HEK293T (cell line): ENCODE measurements at regions not wholly inside any gene's neighbourhood (a gene's known extent, or its start where the extent isn't known, plus 50 kb on each side); places are given as distances from the start of the nearest gene placed in this dataset.

Source experiments
- FOXM1 ChIP-seq: fragments of 450-650 bp; IDR thresholded peaks from 2 replicates; pipeline ENCODE4 v1.6.1; 2017; ENCODE audit warnings: mild to moderate bottlenecking, borderline replicate concordance
- ZNF384 ChIP-seq: fragments of 450-650 bp; IDR thresholded peaks from 2 replicates; pipeline ENCODE4 v1.6.1; 2016

GRCh38 chr5:171549274-171549673, 129.8 kb downstream of the FGF18 start:
- TF ChIP-seq ZNF384 (no peak), FOXM1 (no peak)
